KOPT-K1 (cell line): ENCODE measurements at regions not wholly inside any gene's neighbourhood (a gene's known extent, or its start where the extent isn't known, plus 50 kb on each side); places are given as distances from the start of the nearest gene placed in this dataset.
A peak's percentile ranks its signal among the peaks of the same experiment; 100 is the strongest.

Experiments used
- H3K27ac ChIP-seq: fragments of 200-600 bp; sonication (generic); 2 replicates; pipeline ENCODE4 v1.5.1; 2016; ENCODE audit warnings: antibody characterized with exemption, mild to moderate bottlenecking, low read depth, low read length; ENCODE audit not compliant: poor library complexity, severe bottlenecking
- H3K36me3 ChIP-seq: fragments of 200-600 bp; sonication (generic); 2 replicates; pipeline ENCODE4 v1.5.1; 2017; ENCODE audit warnings: antibody characterized with exemption, mild to moderate bottlenecking, low read length, moderate library complexity; ENCODE audit not compliant: insufficient read depth
- H3K9me3 ChIP-seq: fragments of 200-600 bp; sonication (generic); 2 replicates; pipeline ENCODE4 v1.5.1; 2017; ENCODE audit warnings: antibody characterized with exemption, low read length, mild to moderate bottlenecking; ENCODE audit not compliant: insufficient read depth, poor library complexity, severe bottlenecking

DNA sequence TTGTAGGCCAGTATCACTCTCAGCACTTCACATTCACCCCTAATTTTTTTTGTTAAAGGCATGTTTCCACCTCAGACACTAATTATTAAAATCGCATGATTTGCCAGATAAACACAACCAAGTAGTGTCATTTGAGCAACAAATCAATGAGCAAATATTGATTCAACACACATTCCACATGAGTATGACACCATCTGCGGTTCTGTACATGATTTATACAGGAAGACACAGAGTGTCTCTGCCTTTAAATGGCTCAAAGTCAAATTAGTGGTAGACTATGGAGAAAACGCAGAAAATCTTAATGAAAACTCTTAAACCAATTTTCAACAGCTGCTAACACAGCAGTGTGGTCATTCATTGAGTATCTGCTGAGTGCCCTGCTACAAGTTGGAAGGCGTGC, 300.2 kb downstream of the SOX4 start:
- Histone ChIP-seq H3K9me3 (no peaks in the 10 kb centered on the region), H3K36me3 (peaks cover 85% of the 10 kb centered on the region), H3K27ac (peak overlapping the region; percentile 11)

GRCh38 chr6:21895555-21895954, 302.0 kb downstream of the SOX4 start:
- no peak overlapping the region for H3K27ac ChIP-seq
- peaks cover 85% of the 10 kb centered on the region for H3K36me3 ChIP-seq
- H3K9me3 ChIP-seq: no peaks in the 10 kb centered on the region

DNA sequence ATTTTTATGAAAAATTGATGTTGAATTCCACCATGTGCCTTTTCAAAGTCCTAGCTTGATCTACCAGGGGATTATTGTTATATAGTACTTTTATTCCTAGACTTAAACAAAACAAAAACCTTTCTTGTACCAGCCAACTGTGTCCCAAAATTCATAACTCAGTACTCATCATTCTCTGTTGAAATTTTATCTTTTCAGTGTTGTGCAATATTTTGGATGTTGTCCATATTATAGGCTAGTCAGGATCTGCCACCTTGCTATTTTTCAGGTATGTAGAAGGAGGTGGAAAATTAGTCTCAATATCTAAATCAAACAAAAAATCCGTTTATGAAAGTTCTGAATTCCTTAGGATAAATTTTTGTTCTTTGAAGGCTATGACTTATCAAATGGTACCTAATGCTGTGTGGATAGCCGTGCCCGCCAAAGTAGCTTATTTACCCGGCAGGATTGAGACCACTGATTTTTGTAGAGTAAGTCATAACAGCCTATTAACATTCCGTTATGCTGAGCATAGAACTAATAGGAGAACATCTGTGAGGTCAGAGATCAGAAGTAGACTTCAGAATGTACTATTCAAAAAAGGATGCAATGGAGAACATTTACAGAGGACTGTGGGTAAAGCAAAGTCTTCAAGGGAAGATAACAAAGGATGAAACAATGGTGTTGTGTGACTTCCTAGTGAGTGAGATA, 304.7 kb downstream of the SOX4 start:
- Histone ChIP-seq H3K27ac (no peak overlapping the region), H3K9me3 (no peaks in the 10 kb centered on the region), H3K36me3 (peaks cover 88% of the 10 kb centered on the region)

GRCh38 chr6:21899708-21900107, 306.2 kb downstream of the SOX4 start:
- Histone ChIP-seq H3K27ac (no peak overlapping the region), H3K36me3 (peaks cover 80% of the 10 kb centered on the region), H3K9me3 (no peaks in the 10 kb centered on the region)

- H3K9me3 ChIP-seq: no peaks in the 10 kb centered on the region
- peaks cover 83% of the 10 kb centered on the region for H3K36me3 ChIP-seq
- H3K27ac ChIP-seq: no peak overlapping the region
These were observed 307.2 kb downstream of the SOX4 start for GRCh38 chr6:21900730-21901129.

- no peaks in the 10 kb centered on the region for H3K9me3 ChIP-seq
- peaks cover 83% of the 10 kb centered on the region for H3K36me3 ChIP-seq
- H3K27ac ChIP-seq: no peak overlapping the region
These were observed 309.1 kb downstream of the SOX4 start for GRCh38 chr6:21902628-21903169.

DNA sequence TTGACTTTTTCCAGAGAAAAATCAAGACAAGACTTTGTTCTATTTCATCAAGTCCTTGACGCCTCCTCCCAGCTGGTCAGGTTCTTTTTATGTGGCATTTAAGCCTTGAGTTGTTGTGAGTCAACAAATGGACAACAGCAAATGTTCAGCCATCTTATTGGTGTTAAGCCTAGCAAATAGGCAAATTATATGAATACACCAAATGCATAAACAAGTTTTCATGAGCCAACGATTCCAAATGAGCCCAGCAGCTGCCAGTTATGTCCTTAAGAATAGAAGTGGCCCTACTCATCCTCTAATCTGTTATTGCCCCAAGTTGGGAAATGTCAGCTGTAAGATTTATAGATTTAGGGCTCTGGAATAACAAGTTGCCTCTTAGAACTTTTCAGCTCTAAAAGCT, 312.0 kb downstream of the SOX4 start:
- H3K27ac ChIP-seq: no peak overlapping the region
- H3K36me3 ChIP-seq: peaks cover 82% of the 10 kb centered on the region
- H3K9me3 ChIP-seq: no peaks in the 10 kb centered on the region

DNA sequence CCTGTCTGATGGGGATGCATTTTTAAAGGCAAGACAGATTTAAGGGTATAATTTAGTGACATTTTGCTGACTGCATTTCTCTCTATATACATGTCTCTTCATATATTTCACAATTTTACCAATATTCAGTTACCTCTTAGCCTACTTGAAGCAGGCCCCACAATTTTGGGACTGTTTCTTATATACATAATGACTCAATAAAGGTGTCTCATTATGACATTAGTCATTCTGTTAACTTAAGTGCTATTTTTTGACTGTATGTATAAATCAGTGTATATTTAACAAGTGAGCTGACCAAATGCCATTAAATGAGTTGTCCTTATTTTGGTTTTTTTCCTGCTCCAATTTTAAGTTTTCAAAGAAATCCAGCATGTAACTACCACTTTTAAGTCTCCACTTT, 313.3 kb downstream of the SOX4 start:
- no peaks in the 10 kb centered on the region for H3K9me3 ChIP-seq

DNA sequence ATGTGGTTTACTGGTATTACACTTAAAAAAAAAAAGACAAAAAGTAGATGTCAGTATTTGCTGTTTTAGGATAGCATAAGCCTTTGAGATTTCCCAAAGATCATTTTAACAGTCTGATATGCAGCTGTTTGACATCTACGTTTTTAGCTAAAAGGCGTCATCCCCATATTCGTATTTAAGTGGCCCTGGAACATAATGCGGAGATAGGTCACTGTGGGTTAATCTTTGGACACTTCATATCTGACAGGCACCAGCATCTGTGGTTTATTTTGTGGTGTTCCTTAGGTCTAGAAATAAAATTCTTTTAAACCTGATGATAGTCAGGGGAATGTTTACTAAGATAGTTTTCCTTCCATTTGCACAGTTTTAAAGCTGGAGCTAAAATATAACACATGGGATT, 313.7 kb downstream of the SOX4 start:
- H3K36me3 ChIP-seq: peaks cover 84% of the 10 kb centered on the region
- peak overlapping the region; percentile 33 for H3K27ac ChIP-seq
- no peaks in the 10 kb centered on the region for H3K9me3 ChIP-seq

More for the DNA sequence above, 313.3 kb downstream of the SOX4 start:
- Histone ChIP-seq H3K27ac (peak overlapping the region; percentile 33), H3K36me3 (peaks cover 82% of the 10 kb centered on the region)

- H3K9me3 ChIP-seq: no peaks in the 10 kb centered on the region
- peak overlapping the region; percentile 33 for H3K27ac ChIP-seq
- peaks cover 85% of the 10 kb centered on the region for H3K36me3 ChIP-seq
These were observed 314.8 kb downstream of the SOX4 start for GRCh38 chr6:21908161-21908848.

GRCh38 chr6:21909321-21909720, 315.8 kb downstream of the SOX4 start:
- peaks cover 89% of the 10 kb centered on the region for H3K36me3 ChIP-seq
- no peak overlapping the region for H3K27ac ChIP-seq
- no peaks in the 10 kb centered on the region for H3K9me3 ChIP-seq

DNA sequence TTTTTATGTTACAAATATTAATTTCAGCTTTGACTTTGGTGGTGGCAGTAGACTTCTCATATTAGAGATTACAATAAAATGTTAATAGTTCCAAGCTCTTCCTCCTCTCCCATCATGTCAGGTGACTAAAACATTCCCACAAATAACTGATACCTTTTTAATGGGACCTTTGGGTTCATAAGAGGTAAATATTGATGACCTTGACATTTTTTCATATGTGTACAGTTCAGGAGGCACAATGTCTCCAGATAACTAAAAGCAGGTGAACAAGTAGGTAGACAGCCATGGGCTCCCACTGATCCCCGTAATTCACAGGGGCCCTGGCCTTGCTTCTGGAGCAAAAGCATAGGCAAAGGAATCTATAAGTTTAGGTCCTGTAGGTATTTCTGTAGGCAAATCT, 317.7 kb downstream of the SOX4 start:
- Histone ChIP-seq H3K36me3 (peaks cover 93% of the 10 kb centered on the region), H3K9me3 (no peaks in the 10 kb centered on the region), H3K27ac (no peak overlapping the region)

DNA sequence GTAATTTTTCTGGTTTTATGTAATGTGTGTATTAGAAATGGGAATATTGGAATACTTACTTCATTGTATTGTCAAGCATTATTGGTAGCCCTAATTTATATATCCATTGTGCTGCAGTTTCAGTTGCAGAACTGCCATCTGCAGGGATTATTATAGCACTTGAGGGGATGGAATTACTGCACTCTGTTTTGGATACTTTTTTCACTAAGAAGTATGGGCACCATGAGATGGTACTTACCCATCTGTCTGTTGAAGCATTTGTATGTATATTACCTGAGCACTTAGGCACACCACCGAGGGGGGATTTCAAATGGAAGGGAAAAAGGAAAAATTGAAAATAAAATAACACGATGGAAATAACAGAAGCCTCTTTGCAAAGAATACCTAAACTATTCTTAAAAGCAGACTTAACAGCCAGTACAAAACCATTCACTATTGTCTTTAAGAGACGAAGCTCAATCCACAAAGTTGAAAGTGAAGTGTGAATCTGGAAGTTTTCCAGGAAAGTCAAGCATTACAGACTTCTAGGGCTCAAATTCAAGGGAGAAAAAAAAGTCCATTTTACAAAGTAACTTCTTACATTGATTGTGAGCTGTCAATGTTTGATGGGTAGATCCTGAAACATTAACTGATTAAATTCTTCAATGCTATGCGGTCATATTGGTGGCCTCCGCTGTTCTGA, 318.7 kb downstream of the SOX4 start:
- Histone ChIP-seq H3K9me3 (no peaks in the 10 kb centered on the region), H3K27ac (no peak overlapping the region), H3K36me3 (peaks cover 95% of the 10 kb centered on the region)

- no peaks in the 10 kb centered on the region for H3K9me3 ChIP-seq
- H3K36me3 ChIP-seq: peaks cover 93% of the 10 kb centered on the region
- no peak overlapping the region for H3K27ac ChIP-seq
These were observed 320.8 kb downstream of the SOX4 start for GRCh38 chr6:21914121-21914973.
